ENCODE measurements at regions not wholly inside any gene's neighbourhood (a gene's known extent, or its start where the extent isn't known, plus 50 kb on each side); places are given as distances from the start of the nearest gene placed in this dataset.

GRCh38 chr3:34725774-34726173 is 913.6 kb upstream of the ARPP21 start:
- Histone ChIP-seq H3K36me3 (no peaks in the 10 kb centered on the region), H3K27me3 (no peaks in the 10 kb centered on the region), H3K4me1 (no peaks in the 10 kb centered on the region), H3K9me3 (no peaks in the 10 kb centered on the region), H3K4me3 (ENCODE audit: low read depth, low read length) (no peak overlapping the region)
- TF ChIP-seq CTCF (IDR thresholded peaks at IDR 0.05; ENCODE audit: low read depth, low read length), result no peak
- no peak for DNase-seq

DNA sequence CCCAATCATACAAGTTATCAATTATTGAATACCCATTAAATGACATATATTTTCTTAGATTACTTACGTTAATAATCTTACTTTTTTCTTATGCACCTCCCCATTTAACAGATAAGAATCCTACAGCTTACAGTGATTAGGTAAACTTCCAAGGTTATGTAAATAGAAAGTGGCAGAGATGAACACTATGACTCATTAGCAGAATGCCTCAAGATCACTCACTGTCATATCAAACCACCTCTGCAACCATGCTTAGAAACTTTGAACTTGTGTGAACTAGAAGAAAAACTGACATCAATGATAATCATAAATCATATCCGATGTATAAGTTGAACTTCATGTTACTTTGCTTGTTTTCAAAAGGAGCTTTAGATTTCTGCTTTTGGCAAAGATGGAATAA is 911.6 kb upstream of the ARPP21 start:
- no peaks in the 10 kb centered on the region for H3K4me1 ChIP-seq
- H3K4me3 ChIP-seq (ENCODE audit: low read depth, low read length), result no peak overlapping the region
- H3K36me3 ChIP-seq, result no peaks in the 10 kb centered on the region
- DNase-seq, result no peak
- no peak for TF ChIP-seq CTCF (IDR thresholded peaks at IDR 0.05; ENCODE audit: low read depth, low read length)
- H3K27me3 ChIP-seq, result no peaks in the 10 kb centered on the region
- H3K9me3 ChIP-seq, result no peaks in the 10 kb centered on the region

GRCh38 chr3:34742151-34742550 is 897.2 kb upstream of the ARPP21 start:
- no peak for DNase-seq
- no peak overlapping the region for H3K4me3 ChIP-seq (ENCODE audit: low read depth, low read length)
- H3K27me3 ChIP-seq, result no peaks in the 10 kb centered on the region

DNA sequence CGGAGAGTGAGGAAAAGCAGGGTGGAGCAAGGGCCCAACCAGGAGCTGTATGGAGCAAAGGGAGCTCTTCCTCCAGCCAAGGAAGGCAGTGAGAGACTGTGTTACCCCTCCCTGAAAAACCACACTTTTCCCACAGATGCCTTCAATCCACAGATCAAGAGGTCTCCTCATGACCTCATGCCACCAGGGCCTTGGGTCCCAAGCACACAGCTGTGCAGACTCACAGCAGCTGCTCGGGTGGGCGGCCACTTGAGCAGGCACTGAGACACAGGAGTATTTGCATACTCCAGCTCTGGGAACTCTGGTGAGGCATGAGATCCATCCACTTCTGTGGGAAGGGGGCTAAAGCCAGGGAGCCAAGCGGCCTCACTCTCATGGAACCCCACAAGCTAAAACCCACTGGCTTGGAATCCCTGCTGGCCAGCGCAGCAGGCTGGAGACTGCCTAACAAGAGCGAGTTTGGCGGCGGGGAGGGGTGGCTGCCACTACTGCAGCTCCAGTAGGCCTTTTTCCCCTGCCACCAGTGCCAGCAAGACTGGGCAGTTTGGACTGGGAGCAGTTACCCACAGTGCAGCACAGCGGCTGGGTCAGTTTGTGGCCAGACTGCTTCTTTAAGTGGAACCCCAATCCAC is 880.6 kb upstream of the ARPP21 start:
- no peak for DNase-seq
- Histone ChIP-seq H3K36me3 (no peaks in the 10 kb centered on the region), H3K9me3 (no peaks in the 10 kb centered on the region), H3K27me3 (no peaks in the 10 kb centered on the region), H3K4me3 (ENCODE audit: low read depth, low read length) (no peak overlapping the region), H3K4me1 (no peaks in the 10 kb centered on the region)
- TF ChIP-seq CTCF (IDR thresholded peaks at IDR 0.05; ENCODE audit: low read depth, low read length), result no peak

More at GRCh38 chr3:34742151-34742550, 897.2 kb upstream of the ARPP21 start:
- H3K9me3 ChIP-seq, result no peaks in the 10 kb centered on the region
- H3K36me3 ChIP-seq, result no peaks in the 10 kb centered on the region
- H3K4me1 ChIP-seq, result no peaks in the 10 kb centered on the region
- no peak for TF ChIP-seq CTCF (IDR thresholded peaks at IDR 0.05; ENCODE audit: low read depth, low read length)

DNA sequence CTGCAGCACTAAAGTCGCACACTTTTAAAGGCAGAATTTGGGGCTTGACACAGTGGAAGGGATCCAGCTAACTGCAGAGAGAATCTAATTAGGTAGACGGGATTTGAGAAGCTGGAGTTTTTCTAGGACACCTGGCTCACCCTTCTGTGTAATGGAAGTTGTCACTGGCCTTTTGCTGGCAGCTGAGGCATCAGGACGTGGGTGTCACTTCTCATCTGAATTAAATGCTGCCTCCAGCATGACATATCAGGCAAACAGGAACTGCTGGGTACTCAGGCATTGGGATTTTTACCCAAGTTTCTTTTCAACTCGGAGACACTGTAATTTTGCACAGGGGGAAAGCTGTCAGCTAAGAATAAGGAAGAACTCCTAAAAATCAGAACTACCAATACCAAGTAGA is 861.9 kb upstream of the ARPP21 start:
- Histone ChIP-seq H3K27me3 (no peaks in the 10 kb centered on the region), H3K4me3 (ENCODE audit: low read depth, low read length) (no peak overlapping the region), H3K4me1 (no peaks in the 10 kb centered on the region), H3K36me3 (no peaks in the 10 kb centered on the region), H3K9me3 (no peaks in the 10 kb centered on the region)
- TF ChIP-seq CTCF (IDR thresholded peaks at IDR 0.05; ENCODE audit: low read depth, low read length), result no peak
- no peak for DNase-seq

DNA sequence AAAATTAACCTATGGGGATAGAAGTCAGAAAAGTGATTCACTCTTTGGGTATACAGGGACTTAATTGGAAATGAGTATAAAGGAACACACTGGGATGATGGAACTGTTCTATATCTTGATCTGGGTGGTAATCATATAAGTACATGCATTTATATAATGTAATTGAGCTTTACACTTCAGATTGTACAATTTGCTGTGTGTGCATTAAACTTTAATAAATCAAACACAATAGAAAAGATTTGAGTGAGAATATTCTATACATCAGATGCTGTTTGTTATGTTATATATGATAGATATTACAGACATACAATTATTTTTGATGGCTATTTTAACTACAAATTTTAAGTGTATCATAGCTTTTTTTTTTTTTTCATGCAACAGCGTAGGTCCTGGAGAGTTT is 860.2 kb upstream of the ARPP21 start:
- no peak for TF ChIP-seq CTCF (IDR thresholded peaks at IDR 0.05; ENCODE audit: low read depth, low read length)
- Histone ChIP-seq H3K27me3 (no peaks in the 10 kb centered on the region), H3K36me3 (no peaks in the 10 kb centered on the region), H3K9me3 (no peaks in the 10 kb centered on the region), H3K4me1 (no peaks in the 10 kb centered on the region), H3K4me3 (ENCODE audit: low read depth, low read length) (no peak overlapping the region)
- no peak for DNase-seq

Measured in BE2C (cell line).